ENCODE measurements at regions not wholly inside any gene's neighbourhood (a gene's known extent, or its start where the extent isn't known, plus 50 kb on each side); places are given as distances from the start of the nearest gene placed in this dataset.

DNA sequence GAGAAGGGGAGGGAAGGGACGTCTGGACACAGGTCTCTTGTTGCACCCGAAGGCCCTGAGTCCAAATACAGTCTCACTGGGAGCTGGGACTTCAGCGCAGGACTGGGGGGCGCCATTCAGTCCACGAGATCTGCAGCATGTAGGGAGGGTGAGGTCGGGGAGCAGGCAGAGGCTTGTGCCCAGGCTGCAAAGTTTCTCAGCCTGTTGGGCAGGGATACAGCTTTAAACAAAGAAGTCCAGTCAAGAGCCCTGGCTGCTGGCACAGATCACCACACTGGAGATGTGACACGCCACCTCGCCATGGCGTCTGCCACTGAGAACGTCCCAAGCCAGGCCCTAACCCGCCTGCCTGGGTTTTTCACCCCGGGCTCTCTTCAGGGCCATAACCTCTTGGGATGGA lies 256.6 kb downstream of the DLL1 start:
- Histone ChIP-seq H3K4me3 (ENCODE audit: low read depth in 1 of 2, low read length in 2 of 2) (no peak overlapping the region), H3K9ac (ENCODE audit: low read depth in 1 of 2, low read length in 2 of 2) (no peak overlapping the region), H3K36me3 (ENCODE audit: control insufficient read depth in 1 of 2, insufficient read depth in 2 of 2, low read length in 2 of 2) (no peaks in the 10 kb centered on the region), H3K4me1 (ENCODE audit: control insufficient read depth in 1 of 2, insufficient read depth in 2 of 2, low read length in 2 of 2) (peaks cover 0 to 4% of the 10 kb centered on the region in 2 donors), H3K27me3 (ENCODE audit: control insufficient read depth in 1 of 2, insufficient read depth in 2 of 2, low read length in 2 of 2) (no peaks in the 10 kb centered on the region), H3K9me3 (ENCODE audit: control insufficient read depth in 1 of 2, low read length in 2 of 2) (no peaks in the 10 kb centered on the region), H3K27ac (ENCODE audit: low read depth, low read length) (no peak overlapping the region)

DNA sequence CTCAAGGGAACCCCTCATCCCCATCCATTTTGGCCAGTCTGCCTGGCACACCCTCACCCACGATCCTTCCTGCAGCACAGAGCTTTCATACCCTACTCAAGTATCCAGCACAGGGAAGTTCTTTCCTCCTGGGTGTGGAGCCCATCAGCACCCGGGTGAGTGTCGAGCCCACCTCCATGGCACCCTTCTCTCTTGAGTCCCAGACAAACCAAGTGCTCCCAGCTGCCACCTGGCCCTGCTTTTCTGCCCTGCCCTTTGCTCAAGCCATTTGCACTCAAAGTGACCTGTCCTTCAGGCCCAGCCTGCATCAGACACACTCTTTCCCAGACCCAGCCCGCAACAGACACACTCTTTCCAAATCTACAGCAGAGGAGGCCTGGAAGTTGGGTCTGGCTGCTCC lies 257.2 kb downstream of the DLL1 start:
- no peak overlapping the region for H3K4me3 ChIP-seq (ENCODE audit: low read depth in 1 of 2, low read length in 2 of 2)
- peaks cover 0 to 4% of the 10 kb centered on the region in 2 donors for H3K4me1 ChIP-seq (ENCODE audit: control insufficient read depth in 1 of 2, insufficient read depth in 2 of 2, low read length in 2 of 2)
- no peak overlapping the region for H3K27ac ChIP-seq (ENCODE audit: low read depth, low read length)
- no peaks in the 10 kb centered on the region for H3K36me3 ChIP-seq (ENCODE audit: control insufficient read depth in 1 of 2, insufficient read depth in 2 of 2, low read length in 2 of 2)
- H3K9ac ChIP-seq (ENCODE audit: low read depth in 1 of 2, low read length in 2 of 2), result no peak overlapping the region
- H3K9me3 ChIP-seq (ENCODE audit: control insufficient read depth in 1 of 2, low read length in 2 of 2), result no peaks in the 10 kb centered on the region
- no peaks in the 10 kb centered on the region for H3K27me3 ChIP-seq (ENCODE audit: control insufficient read depth in 1 of 2, insufficient read depth in 2 of 2, low read length in 2 of 2)

DNA sequence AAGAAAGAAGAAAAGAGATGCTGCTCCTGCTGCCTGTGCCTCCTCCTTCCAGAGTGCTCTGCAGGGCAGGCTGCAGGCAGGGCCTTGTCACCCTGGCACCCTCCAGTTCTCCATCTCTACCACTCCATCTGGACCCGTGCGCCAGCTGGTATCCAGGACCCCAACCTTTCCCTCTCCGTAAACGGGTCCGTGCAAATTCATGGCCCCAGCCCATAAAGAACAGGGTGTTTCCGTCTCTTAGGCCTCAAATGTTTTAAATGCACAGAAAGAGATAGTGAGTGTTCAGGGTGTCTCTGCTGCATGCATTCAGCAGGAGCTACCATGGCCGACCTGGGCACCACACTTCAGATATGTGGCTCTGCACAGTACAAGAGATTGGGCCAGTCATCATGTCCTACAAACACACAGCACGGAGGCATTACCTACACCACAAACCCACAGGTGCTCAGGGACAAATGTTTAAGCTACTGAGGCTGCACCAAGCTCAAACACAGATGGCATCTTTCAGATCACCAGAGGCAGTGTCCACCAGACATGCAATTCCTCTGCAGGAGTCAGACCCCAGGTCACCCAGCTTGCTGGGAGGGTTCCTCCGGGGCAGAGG lies 258.1 kb downstream of the DLL1 start:
- Histone ChIP-seq H3K4me1 (ENCODE audit: control insufficient read depth in 1 of 2, insufficient read depth in 2 of 2, low read length in 2 of 2) (no peaks in the 10 kb centered on the region), H3K4me3 (ENCODE audit: low read depth in 1 of 2, low read length in 2 of 2) (no peak overlapping the region), H3K9ac (ENCODE audit: low read depth in 1 of 2, low read length in 2 of 2) (no peak overlapping the region), H3K27ac (ENCODE audit: low read depth, low read length) (no peak overlapping the region), H3K36me3 (ENCODE audit: control insufficient read depth in 1 of 2, insufficient read depth in 2 of 2, low read length in 2 of 2) (no peaks in the 10 kb centered on the region), H3K9me3 (ENCODE audit: control insufficient read depth in 1 of 2, low read length in 2 of 2) (no peaks in the 10 kb centered on the region), H3K27me3 (ENCODE audit: control insufficient read depth in 1 of 2, insufficient read depth in 2 of 2, low read length in 2 of 2) (no peaks in the 10 kb centered on the region)

DNA sequence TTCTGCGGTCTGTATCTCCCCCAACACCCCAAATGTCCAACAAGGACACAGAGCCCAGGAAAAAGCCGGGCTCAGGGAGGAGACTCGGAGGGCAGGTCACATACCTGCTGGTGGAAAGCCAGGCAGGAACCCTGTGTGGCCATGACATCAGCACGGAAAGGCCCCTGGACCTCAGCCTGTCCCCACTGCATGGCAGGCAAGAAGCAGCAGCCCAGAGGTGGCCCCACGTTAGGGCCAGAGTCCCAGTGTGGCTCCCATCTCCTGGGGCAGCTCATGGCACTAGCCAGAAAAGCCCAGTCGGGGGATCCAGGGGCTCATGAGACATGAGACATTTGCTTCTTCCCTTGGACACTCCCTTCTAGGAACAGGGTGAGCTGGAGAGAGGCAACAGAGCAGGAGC lies 258.7 kb downstream of the DLL1 start:
- H3K36me3 ChIP-seq (ENCODE audit: control insufficient read depth in 1 of 2, insufficient read depth in 2 of 2, low read length in 2 of 2), result no peaks in the 10 kb centered on the region
- H3K9me3 ChIP-seq (ENCODE audit: control insufficient read depth in 1 of 2, low read length in 2 of 2), result no peaks in the 10 kb centered on the region
- no peaks in the 10 kb centered on the region for H3K27me3 ChIP-seq (ENCODE audit: control insufficient read depth in 1 of 2, insufficient read depth in 2 of 2, low read length in 2 of 2)
- H3K27ac ChIP-seq (ENCODE audit: low read depth, low read length), result no peak overlapping the region
- peaks cover 1 to 2% of the 10 kb centered on the region in 2 donors for H3K4me1 ChIP-seq (ENCODE audit: control insufficient read depth in 1 of 2, insufficient read depth in 2 of 2, low read length in 2 of 2)
- H3K4me3 ChIP-seq (ENCODE audit: low read depth in 1 of 2, low read length in 2 of 2), result no peak overlapping the region
- H3K9ac ChIP-seq (ENCODE audit: low read depth in 1 of 2, low read length in 2 of 2), result no peak overlapping the region

DNA sequence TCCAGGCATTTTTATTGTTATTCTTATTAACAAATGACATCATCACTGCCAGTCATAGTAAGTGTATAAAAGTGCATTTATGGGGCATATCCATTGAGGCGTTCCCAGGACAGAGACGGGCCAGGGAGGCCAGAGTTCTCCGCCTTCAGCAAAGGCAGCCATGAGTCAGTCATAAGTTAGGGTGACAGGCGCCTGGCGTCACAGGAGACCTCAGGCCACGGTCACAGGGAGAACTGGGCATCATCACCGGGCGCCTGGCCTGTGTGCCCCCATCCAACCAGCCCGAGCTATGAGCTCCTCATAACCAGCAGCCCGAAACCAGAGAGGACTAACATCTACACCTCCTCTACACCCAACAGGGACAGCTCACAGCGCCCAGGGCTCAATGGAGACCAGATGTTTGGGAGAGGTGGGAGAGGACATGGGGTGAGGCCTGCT lies 259.2 kb downstream of the DLL1 start:
- Histone ChIP-seq H3K9me3 (ENCODE audit: control insufficient read depth in 1 of 2, low read length in 2 of 2) (no peaks in the 10 kb centered on the region), H3K9ac (ENCODE audit: low read depth in 1 of 2, low read length in 2 of 2) (no peak overlapping the region), H3K4me3 (ENCODE audit: low read depth in 1 of 2, low read length in 2 of 2) (no peak overlapping the region), H3K4me1 (ENCODE audit: control insufficient read depth in 1 of 2, insufficient read depth in 2 of 2, low read length in 2 of 2) (peaks cover 6 to 7% of the 10 kb centered on the region in 2 donors), H3K27ac (ENCODE audit: low read depth, low read length) (no peak overlapping the region), H3K27me3 (ENCODE audit: control insufficient read depth in 1 of 2, insufficient read depth in 2 of 2, low read length in 2 of 2) (no peaks in the 10 kb centered on the region), H3K36me3 (ENCODE audit: control insufficient read depth in 1 of 2, insufficient read depth in 2 of 2, low read length in 2 of 2) (no peaks in the 10 kb centered on the region)

DNA sequence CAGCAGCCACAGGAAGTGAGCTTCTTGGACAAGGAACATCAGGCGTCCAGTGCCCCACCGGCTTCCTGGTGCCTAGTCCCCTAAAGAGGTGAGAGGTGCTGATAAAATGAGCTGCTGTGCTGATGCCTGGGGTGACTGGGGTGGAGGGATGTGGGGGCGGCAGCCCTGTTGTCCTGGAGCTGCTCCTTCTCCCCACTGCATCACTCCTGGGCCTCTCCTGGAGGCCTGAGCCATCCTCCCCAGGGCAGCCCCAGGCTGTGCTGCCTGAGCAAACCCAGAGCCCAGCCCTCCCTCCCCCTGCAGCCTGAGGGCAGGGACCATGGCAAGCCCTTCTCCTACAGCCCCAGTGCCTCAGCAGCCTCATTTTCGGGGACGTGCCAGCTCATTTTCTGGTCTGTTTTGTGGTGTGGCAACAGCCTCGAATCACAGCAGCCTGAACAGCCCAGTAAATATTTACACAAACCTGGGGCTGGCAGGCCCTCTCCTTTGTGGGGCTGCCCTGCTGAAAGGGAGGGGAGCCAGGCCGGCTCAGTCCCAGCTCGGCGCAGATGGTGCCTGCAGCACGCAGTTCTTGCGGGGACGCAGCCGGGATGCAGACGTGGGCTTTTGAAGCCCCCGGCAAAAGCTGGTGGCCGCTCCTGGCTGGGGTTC lies 259.9 kb downstream of the DLL1 start:
- H3K9ac ChIP-seq (ENCODE audit: low read depth in 1 of 2, low read length in 2 of 2), result no peak overlapping the region
- H3K4me1 ChIP-seq (ENCODE audit: control insufficient read depth in 1 of 2, insufficient read depth in 2 of 2, low read length in 2 of 2), result peaks cover 14 to 15% of the 10 kb centered on the region in 2 donors
- H3K27ac ChIP-seq (ENCODE audit: low read depth, low read length), result no peak overlapping the region
- H3K27me3 ChIP-seq (ENCODE audit: control insufficient read depth in 1 of 2, insufficient read depth in 2 of 2, low read length in 2 of 2), result no peaks in the 10 kb centered on the region
- no peak overlapping the region for H3K4me3 ChIP-seq (ENCODE audit: low read depth in 1 of 2, low read length in 2 of 2)
- H3K36me3 ChIP-seq (ENCODE audit: control insufficient read depth in 1 of 2, insufficient read depth in 2 of 2, low read length in 2 of 2), result no peaks in the 10 kb centered on the region
- no peaks in the 10 kb centered on the region for H3K9me3 ChIP-seq (ENCODE audit: control insufficient read depth in 1 of 2, low read length in 2 of 2)

DNA sequence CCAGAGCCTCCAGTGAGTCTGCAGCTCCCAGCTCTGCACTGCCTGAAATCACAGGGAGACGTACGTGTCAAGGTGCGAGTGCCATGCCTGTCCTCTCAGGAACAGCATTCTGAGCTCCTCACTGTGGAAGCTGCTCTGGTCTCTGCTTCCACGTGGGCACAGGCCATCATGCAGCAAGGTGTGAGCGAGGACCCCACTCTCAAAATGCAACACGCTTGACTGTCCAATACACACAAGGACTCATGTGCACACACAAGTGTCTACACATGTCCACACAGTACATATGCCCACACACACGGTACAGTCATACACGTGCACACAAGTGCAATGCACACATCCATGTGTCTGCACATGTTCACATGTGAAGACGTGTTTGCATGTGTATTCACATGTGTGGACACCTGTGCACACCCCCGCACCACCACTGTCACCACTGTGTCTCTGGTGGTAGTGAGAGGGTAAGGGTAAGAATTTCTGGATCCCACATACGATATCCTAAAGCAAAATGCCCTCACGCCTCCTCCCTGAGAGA lies 260.5 kb downstream of the DLL1 start:
- no peak overlapping the region for H3K9ac ChIP-seq (ENCODE audit: low read depth in 1 of 2, low read length in 2 of 2)
- no peaks in the 10 kb centered on the region for H3K9me3 ChIP-seq (ENCODE audit: control insufficient read depth in 1 of 2, low read length in 2 of 2)
- peaks cover 19 to 21% of the 10 kb centered on the region in 2 donors for H3K4me1 ChIP-seq (ENCODE audit: control insufficient read depth in 1 of 2, insufficient read depth in 2 of 2, low read length in 2 of 2)
- no peaks in the 10 kb centered on the region for H3K36me3 ChIP-seq (ENCODE audit: control insufficient read depth in 1 of 2, insufficient read depth in 2 of 2, low read length in 2 of 2)
- no peak overlapping the region for H3K27ac ChIP-seq (ENCODE audit: low read depth, low read length)
- H3K27me3 ChIP-seq (ENCODE audit: control insufficient read depth in 1 of 2, insufficient read depth in 2 of 2, low read length in 2 of 2), result no peaks in the 10 kb centered on the region
- no peak overlapping the region for H3K4me3 ChIP-seq (ENCODE audit: low read depth in 1 of 2, low read length in 2 of 2)

DNA sequence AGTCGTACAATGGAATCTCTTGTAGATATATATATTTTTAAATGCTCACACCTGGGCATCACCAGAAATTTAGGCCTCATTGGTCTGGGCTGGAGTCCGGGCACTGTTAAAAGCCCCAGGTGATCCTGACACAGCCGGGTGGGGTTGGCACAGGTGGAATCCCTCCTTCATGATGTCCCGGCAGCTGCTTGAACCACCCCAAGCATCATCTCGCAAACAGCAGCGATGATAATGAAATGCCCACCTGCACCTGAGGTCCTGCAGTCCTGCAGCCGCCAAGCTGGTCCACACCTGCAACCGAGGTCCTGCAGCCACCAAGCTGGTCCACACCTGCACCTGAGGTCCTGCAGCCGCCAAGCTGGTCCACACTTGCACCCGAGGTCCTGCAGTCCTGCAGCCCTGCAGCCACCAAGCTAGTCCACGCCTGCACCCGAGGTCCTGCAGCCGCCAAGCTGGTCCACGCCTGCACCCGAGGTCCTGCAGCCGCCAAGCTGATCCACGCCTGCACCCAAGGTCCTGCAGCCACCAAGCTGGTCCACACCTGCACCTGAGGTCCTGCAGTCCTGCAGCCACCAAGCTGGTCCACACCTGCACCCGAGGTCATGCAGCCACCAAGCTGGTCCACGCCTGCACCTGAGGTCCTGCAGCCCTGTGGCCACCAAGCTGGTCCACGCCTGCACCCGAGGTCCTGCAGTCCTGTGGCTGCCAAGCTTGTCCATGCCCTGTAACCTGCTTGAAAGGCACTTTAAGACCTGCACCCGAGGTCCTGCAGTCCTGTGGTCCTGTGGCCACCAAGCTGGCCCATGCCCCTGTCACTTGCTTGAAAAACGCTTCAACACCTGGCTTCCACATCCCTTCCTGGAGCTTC lies 261.2 kb downstream of the DLL1 start:
- H3K9me3 ChIP-seq (ENCODE audit: control insufficient read depth in 1 of 2, low read length in 2 of 2), result no peaks in the 10 kb centered on the region
- no peak overlapping the region for H3K9ac ChIP-seq (ENCODE audit: low read depth in 1 of 2, low read length in 2 of 2)
- no peak overlapping the region for H3K4me3 ChIP-seq (ENCODE audit: low read depth in 1 of 2, low read length in 2 of 2)
- H3K27ac ChIP-seq (ENCODE audit: low read depth, low read length), result no peak overlapping the region
- H3K27me3 ChIP-seq (ENCODE audit: control insufficient read depth in 1 of 2, insufficient read depth in 2 of 2, low read length in 2 of 2), result no peaks in the 10 kb centered on the region
- peaks cover 19 to 24% of the 10 kb centered on the region in 2 donors for H3K4me1 ChIP-seq (ENCODE audit: control insufficient read depth in 1 of 2, insufficient read depth in 2 of 2, low read length in 2 of 2)
- no peaks in the 10 kb centered on the region for H3K36me3 ChIP-seq (ENCODE audit: control insufficient read depth in 1 of 2, insufficient read depth in 2 of 2, low read length in 2 of 2)

DNA sequence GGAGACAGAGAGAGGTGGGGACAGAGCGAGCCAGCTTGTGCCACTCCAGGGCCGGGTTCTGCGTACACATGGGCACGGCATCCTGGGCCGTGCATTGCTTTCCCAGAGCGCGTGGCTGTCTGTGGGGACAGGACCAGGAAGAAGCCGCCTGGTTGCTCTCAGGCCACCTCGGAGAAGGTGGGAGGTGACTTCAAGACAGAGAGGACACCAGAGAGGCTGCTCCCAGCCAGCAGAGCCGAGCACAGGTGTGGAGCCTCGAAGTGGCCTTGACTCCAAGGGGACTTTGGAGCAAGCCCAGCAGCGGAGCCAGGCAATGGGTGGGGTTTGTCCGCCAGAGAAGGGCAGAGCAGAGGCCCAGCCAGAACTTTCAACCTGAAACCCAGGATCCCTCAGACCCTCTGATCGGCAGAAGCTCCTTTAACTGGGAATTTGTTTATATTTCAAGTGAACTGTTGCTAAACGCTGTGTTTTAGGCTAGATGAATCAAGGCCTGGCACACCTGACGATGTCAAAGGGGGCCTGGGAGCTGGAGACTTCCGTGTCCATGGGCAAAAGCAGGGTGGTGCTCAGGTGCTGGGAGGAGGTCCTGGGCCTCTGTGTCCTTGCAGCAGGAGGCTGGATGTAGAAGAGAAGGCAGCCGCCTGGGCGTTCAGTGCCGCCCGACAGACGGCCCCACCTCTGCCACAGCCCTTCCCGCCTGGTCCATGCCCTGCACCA lies 262.1 kb downstream of the DLL1 start:
- H3K4me1 ChIP-seq (ENCODE audit: control insufficient read depth in 1 of 2, insufficient read depth in 2 of 2, low read length in 2 of 2), result peaks cover 19 to 24% of the 10 kb centered on the region in 2 donors
- no peak overlapping the region for H3K27ac ChIP-seq (ENCODE audit: low read depth, low read length)
- no peak overlapping the region for H3K4me3 ChIP-seq (ENCODE audit: low read depth in 1 of 2, low read length in 2 of 2)
- H3K36me3 ChIP-seq (ENCODE audit: control insufficient read depth in 1 of 2, insufficient read depth in 2 of 2, low read length in 2 of 2), result no peaks in the 10 kb centered on the region
- no peaks in the 10 kb centered on the region for H3K9me3 ChIP-seq (ENCODE audit: control insufficient read depth in 1 of 2, low read length in 2 of 2)
- H3K27me3 ChIP-seq (ENCODE audit: control insufficient read depth in 1 of 2, insufficient read depth in 2 of 2, low read length in 2 of 2), result no peaks in the 10 kb centered on the region
- H3K9ac ChIP-seq (ENCODE audit: low read depth in 1 of 2, low read length in 2 of 2), result no peak overlapping the region

Data from duodenal mucosa (tissue), 2 donors.